22Rv1 (cell line): ENCODE measurements at regions not wholly inside any gene's neighbourhood (a gene's known extent, or its start where the extent isn't known, plus 50 kb on each side); places are given as distances from the start of the nearest gene placed in this dataset.

Experiments used
- ZFX ChIP-seq: fragments of 450-650 bp; IDR thresholded peaks from 2 replicates; pipeline ENCODE4 v1.6.1; 2017; ENCODE audit warnings: antibody characterized with exemption, borderline replicate concordance
- TF ChIP-seq, protein P1 (sequence below): fragments of 450-650 bp; IDR thresholded peaks from 2 replicates; pipeline ENCODE4 v1.5.1; 2017; ENCODE audit warnings: mild to moderate bottlenecking

DNA sequence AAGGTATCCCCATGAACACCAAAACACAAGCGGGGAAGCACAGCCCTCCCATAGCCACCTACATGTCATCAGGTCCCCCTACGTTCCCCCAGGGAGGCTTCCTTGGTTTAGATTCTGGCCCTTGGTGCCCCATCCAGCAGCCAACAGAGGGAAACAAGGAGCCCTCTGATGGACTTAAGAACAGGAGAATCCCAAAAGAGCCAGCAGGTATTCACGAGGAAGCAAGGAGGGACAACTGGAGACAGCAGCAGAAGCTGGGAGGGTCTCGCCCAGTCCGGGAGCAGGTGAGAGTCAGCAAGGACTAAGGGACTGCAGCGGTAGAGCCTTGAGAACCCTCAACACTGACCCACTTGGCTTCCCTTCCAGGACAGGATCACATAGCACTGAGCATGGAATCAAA, 58.4 kb upstream of the TOP1 start:
- TF ChIP-seq, protein P1, sequence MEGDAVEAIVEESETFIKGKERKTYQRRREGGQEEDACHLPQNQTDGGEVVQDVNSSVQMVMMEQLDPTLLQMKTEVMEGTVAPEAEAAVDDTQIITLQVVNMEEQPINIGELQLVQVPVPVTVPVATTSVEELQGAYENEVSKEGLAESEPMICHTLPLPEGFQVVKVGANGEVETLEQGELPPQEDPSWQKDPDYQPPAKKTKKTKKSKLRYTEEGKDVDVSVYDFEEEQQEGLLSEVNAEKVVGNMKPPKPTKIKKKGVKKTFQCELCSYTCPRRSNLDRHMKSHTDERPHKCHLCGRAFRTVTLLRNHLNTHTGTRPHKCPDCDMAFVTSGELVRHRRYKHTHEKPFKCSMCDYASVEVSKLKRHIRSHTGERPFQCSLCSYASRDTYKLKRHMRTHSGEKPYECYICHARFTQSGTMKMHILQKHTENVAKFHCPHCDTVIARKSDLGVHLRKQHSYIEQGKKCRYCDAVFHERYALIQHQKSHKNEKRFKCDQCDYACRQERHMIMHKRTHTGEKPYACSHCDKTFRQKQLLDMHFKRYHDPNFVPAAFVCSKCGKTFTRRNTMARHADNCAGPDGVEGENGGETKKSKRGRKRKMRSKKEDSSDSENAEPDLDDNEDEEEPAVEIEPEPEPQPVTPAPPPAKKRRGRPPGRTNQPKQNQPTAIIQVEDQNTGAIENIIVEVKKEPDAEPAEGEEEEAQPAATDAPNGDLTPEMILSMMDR, result no peak
- TF ChIP-seq ZFX, result no peak
